Ovary (tissue), 7 donors: ENCODE measurements at regions not wholly inside any gene's neighbourhood (a gene's known extent, or its start where the extent isn't known, plus 50 kb on each side); places are given as distances from the start of the nearest gene placed in this dataset.
A peak's percentile ranks its signal among the peaks of the same experiment; 100 is the strongest.

Source experiments
- DNase-seq, 5 donors: peaks; one replicate each; pipeline ENCODE4 v3.0.0-alpha.2; 2019 to 2020
- H3K27ac ChIP-seq, 2 donors: fragments of 200-600 bp; one replicate each; pipeline versions ENCODE4 v1.5.1 to v1.8.0; 2019 to 2022
- H3K27me3 ChIP-seq: fragments of 200-600 bp; one replicate; pipeline ENCODE4 v1.8.0; 2022
- H3K36me3 ChIP-seq: fragments of 200-600 bp; sonication (generic); one replicate; pipeline ENCODE4 v1.5.1; 2019
- H3K4me1 ChIP-seq: one replicate; pipeline ENCODE4 v1.8.1; 2013; ENCODE audit warnings: mild to moderate bottlenecking, moderate library complexity; ENCODE audit not compliant: insufficient read depth
- H3K4me3 ChIP-seq: fragments of 200-600 bp; sonication (generic); one replicate; pipeline ENCODE4 v1.5.1; 2017
- H3K9me3 ChIP-seq, 2 donors: fragments of 200-600 bp in 1 of 2; sonication (generic) in 1 of 2; one replicate each; pipeline versions ENCODE4 v1.5.1 to v1.8.1; 2013 to 2019; ENCODE audit warnings: mild to moderate bottlenecking in 1 of 2, moderate library complexity in 1 of 2
- CTCF ChIP-seq, 3 donors: fragments of 450-650 bp in 2 of 3; fragments of 200-600 bp in 1 of 3; IDR thresholded peaks; one replicate each; pipeline versions ENCODE4 v1.5.1 to v1.8.0; 2016 to 2022; ENCODE audit warnings: antibody characterized with exemption in 3 of 3, mild to moderate bottlenecking in 1 of 3
- EP300 ChIP-seq: sonication (generic); formaldehyde crosslinking; IDR thresholded peaks from one replicate; pipeline ENCODE4 v1.6.1; 2017; ENCODE audit warnings: antibody characterized with exemption
- POLR2A ChIP-seq: fragments of 450-650 bp; IDR thresholded peaks from one replicate; pipeline ENCODE4 v1.6.1; 2017; ENCODE audit warnings: antibody characterized with exemption, mild to moderate bottlenecking, moderate library complexity
- WGBS, 3 donors: extraction: QIAGEN DNeasy Blood & Tissue Kit in 1 of 3; methylation state at CpG; one replicate each; pipeline versions ENCODE4 v1.1.5 to v1.1.7; 2013 to 2017; 5-methylcytosine and 5-hydroxymethylcytosine counted together
- intact Hi-C, 4 donors: fragments of 100-400 bp; cut with DNase I; formaldehyde crosslinking; loops; one replicate each; pipeline versions ENCODE4 v1.11.0 to v1.15.1; 2022 to 2023
- donor health status: DM: no; HTN: no; CAD: no; lungs with moderate emphysema.
- donor health status: DM: no; HTN: no; CAD: no.
- donor health status: Bipolar disorder and iron deficiency.
- donor health status: DM: no; HTN: no; CAD: no.
- donor health status: DM: yes; HTN: yes; CAD: no.

DNA sequence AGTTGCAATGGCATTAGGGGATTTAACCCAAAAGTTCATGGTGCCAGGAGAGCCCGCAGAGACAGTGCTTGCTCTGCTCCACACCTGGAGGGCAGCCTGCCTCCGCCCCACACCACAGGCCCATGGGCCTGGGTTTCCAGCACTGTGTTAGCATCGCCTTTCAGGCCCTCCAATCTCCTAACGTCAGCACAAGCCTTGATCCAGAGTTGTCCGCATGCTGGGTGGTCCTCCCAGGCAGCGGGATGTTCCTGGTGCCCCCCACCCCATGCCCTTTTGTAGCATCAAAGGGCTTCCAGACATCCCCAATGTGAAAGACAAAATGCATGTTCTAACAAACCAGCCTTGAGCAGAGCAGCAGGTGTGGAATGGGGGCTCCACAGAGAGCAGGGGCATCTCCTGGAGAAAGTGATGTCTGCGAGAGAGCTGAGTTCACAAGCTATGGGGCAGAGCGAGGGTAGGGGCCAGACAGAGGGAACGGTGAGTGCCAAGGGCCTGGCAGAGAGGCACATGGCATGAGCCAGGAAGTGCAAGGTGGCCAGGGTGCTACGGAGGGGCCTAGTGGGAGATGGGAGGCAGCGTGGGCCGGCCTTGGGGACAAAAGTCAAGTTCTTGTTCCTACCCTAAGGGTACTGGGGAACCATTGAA is 119.2 kb downstream of the CYP26B1 start:
- TF ChIP-seq POLR2A = no peak
- no peak for TF ChIP-seq EP300
- TF ChIP-seq CTCF (IDR thresholded peaks at IDR 0.05) = no peak
- no peak for DNase-seq
- H3K9me3 ChIP-seq = no peaks in the 10 kb centered on the region
- 89 to 92% (median 90%) methylated on average over 12 of the region's 12 CpGs for WGBS, 3 donors
- H3K27me3 ChIP-seq = no peaks in the 10 kb centered on the region
- H3K4me1 ChIP-seq = no peaks in the 10 kb centered on the region
- no peak overlapping the region for H3K4me3 ChIP-seq
- intact Hi-C loops = no loop called here
- no peak overlapping the region for H3K27ac ChIP-seq
- no peaks in the 10 kb centered on the region for H3K36me3 ChIP-seq

DNA sequence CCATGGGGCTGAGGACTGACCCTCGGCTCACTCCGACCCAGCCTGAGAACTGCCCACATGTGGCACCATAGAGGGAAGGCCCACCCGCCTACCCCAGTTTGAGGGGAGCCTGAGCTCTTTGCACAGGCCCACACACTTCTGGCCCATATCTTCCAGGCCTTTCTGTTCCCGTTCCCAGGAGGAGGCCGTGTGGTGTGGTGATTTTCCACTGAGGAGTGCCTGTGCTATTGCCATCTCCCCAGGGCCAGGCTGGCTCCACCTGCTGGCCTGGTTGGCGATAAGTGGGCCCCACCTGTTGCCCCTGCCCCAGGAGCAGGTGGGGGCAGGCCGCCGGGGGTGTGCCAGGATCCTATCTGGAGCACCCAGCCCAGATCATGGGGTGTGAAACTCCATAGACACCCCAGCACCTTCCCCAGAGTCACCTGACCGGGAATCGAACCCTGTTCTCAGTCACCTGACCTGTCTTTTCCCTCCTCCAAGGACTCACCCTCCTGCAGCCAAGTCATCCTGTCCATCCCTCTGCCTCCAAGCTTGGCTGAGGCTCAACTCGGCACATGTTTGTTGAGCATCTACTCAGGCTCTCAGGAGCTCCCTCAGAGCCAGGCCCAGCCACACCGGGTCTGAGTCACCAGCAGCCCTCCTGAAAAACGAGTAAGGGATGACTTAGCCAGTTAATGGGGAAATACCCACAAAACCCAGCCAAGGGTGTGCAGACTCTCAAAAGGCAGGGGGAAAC is 120.1 kb downstream of the CYP26B1 start:
- intact Hi-C loops = no loop called here
- WGBS, 3 donors = 87 to 89% (median 87%) methylated on average over 13 of the region's 13 CpGs

GRCh38 chr2:72026819-72027425 is 120.7 kb downstream of the CYP26B1 start:
- Histone ChIP-seq H3K36me3 (no peaks in the 10 kb centered on the region), H3K9me3 (no peaks in the 10 kb centered on the region), H3K4me1 (no peaks in the 10 kb centered on the region), H3K27me3 (no peaks in the 10 kb centered on the region), H3K4me3 (no peak overlapping the region), H3K27ac (no peak overlapping the region)
- no peak for TF ChIP-seq EP300
- no peak for TF ChIP-seq POLR2A
- no peak for TF ChIP-seq CTCF (IDR thresholded peaks at IDR 0.05)
- WGBS, 3 donors = 83 to 87% (median 87%) methylated on average over 10 of the region's 10 CpGs
- intact Hi-C loops = no loop called here
- peak in 1 of 5 donors; percentile 3 for DNase-seq

More for the DNA sequence above, 120.1 kb downstream of the CYP26B1 start:
- Histone ChIP-seq H3K36me3 (no peaks in the 10 kb centered on the region), H3K27me3 (no peaks in the 10 kb centered on the region), H3K9me3 (no peaks in the 10 kb centered on the region), H3K4me1 (no peaks in the 10 kb centered on the region), H3K27ac (no peak overlapping the region), H3K4me3 (no peak overlapping the region)
- no peak for TF ChIP-seq CTCF (IDR thresholded peaks at IDR 0.05)
- no peak for TF ChIP-seq EP300
- TF ChIP-seq POLR2A = no peak
- peak in 2 of 5 donors; percentile 4 to 7 for DNase-seq

DNA sequence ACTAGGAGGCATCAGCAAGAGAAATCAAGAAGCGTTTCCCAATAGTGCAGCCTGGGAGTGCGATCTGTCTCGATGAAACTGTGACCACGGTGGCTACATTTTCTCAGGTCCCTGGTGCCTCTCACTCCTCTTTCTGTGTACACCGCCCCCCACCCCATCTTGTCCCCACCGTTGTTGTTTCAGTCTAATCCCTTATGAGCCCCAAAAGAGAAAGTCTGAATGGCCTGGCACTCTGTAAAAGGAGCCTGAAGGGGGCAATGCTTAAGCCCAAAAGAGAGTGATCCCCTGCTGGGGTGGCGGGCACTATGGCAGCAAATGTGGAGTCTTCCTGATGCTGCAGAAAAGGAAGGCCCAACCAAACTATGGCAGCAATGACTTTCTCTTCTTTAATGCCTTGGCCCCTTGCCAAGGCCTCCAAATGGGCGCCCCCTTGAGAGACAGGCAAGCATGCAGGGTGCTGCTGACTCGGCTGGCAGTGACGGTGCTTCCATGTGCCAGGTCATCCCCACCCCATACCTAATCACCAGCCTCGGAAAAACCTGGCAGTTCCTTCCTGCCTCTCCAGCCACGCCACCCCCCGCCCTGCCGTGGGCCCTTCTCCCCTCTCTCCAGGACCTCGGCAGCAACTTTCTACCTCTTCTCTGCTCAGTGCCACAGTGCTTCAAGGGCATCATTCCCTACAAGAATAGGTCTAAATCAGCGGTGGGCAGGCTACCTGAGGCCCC is 123.0 kb downstream of the CYP26B1 start:
- intact Hi-C loops = no loop called here
- H3K4me1 ChIP-seq = no peaks in the 10 kb centered on the region
- H3K27ac ChIP-seq = no peak overlapping the region
- H3K9me3 ChIP-seq = no peaks in the 10 kb centered on the region
- no peak for TF ChIP-seq CTCF (IDR thresholded peaks at IDR 0.05)
- no peak for TF ChIP-seq EP300
- no peak for TF ChIP-seq POLR2A
- 82 to 85% (median 83%) methylated on average over 16 of the region's 16 CpGs for WGBS, 3 donors
- DNase-seq = peak in 1 of 5 donors; percentile 5
- no peaks in the 10 kb centered on the region for H3K27me3 ChIP-seq
- H3K4me3 ChIP-seq = no peak overlapping the region
- H3K36me3 ChIP-seq = no peaks in the 10 kb centered on the region
